Stimulated activated CD4-positive, alpha-beta T cell treated with anti-CD3 and anti-CD28 coated beads, Interleukin-1b, Interleukin-23, amount 100 ng/mL, for 48 hours (primary cell): ENCODE measurements at regions not wholly inside any gene's neighbourhood (a gene's known extent, or its start where the extent isn't known, plus 50 kb on each side); places are given as distances from the start of the nearest gene placed in this dataset.

Source experiments
- DNase-seq: peaks from one replicate; pipeline ENCODE4 v3.0.0-alpha.2; 2020

DNA sequence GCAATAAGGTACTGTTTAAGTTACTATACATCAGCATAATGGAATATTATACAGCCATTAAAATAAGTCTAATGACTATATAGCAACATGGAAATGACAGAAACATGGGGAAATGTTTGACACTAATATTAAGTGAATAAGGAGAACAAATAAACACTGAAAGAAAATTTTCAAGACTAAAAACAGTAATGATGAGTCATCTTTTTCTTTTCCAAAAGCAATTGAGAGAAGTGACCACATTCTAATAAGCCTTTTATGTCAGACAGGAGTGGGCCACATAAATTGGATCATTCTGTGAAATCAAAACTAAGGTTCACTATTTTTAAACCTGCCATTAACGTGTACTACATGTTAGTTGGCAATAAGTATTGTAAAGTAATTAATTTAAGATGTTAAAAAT is 187.5 kb downstream of the AHR start:
- no peak for DNase-seq

DNA sequence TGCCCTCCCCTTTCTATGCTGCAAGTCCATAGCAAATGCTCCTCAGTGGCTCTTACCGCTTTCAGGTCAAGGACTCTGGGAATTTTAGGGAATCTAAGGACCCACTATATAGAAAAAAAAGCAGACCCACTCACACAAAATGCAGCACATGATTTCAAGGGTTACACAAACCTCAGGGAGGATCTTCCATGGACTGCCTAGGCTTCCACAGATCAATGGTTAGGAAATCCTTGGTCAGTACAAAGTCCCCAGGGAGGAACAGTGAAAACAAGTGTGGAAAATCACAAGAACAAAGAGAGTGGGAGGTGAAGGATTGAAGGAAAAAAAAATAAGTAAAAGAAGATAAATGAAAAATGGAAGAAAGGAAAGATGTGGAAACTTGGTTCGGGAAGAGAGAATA is 188.4 kb downstream of the AHR start:
- DNase-seq: no peak

DNA sequence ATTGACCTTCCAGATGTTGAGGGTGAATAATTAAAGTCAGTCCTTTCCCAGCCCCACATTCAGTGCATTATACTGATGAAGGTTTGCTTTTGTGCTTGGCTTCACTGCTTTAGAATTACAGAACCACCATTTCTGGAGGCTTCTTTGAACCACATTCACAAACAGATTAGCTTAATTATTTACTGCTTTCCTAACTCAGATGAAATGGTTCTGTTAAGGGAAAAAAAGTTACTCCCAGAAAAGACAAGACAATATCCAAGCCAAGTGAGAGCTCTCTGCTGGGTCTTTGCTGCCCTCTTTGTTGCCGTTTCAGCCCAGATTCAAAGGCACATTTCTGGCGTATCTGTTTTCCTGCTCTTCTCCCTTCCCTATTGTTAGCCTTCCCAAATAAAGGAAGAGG is 188.9 kb downstream of the AHR start:
- no peak for DNase-seq

DNA sequence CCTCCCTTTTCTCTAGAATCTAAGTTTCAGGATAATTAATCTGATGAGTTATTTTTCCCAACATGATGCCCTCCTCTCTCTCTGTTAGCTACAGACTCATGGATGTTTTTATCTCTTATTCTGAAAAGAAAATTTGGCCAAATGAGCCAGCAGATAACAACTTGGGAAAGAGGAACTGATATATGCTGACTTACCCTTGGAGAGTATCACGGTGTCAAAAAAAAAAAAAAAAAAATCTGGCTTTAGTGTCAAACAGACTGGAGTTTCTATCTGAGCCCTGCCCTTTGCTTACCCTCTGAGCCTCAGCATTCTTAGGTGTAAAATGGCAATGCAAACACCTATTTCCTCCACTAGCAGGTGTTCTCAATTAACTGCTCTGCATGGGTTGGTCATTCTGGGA is 190.4 kb downstream of the AHR start:
- DNase-seq: no peak

DNA sequence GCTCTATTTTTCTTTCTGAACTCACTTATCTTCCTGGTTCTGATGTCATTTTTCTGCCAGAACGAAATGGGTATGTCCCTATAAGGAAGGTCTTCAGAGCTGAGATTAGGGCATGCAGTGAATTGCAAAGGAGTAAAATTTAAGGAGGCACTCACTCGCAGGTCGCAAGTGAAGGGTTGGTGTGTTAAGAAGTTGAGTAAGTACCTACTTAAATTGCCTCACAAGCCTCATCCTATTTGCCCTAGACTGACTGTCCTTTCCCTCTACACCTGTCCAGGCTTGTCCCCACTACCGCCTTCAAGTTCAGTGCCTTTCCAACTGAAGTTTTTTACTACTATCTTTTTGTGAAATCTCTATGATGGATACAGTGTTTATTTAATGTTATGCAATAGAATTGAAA is 191.5 kb downstream of the AHR start:
- DNase-seq: no peak

DNA sequence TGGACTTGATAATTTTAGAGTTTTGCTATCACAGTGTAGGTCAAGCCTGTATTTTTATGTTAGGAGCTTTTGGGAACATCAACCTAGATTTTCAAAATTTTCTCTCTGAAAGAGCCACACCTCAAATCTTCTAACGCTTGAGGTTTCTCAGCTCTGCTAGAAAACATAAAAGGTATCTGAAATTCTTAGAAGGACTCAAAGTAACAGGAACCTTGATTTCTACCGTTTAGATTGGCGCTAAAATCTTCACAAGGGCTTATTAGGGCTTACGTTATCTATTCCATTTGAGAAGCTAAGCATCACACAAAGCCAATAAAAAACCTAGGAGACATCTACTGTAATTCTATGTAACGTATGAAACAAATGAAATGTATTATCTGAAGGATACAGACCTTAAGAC is 192.4 kb downstream of the AHR start:
- DNase-seq: no peak

DNA sequence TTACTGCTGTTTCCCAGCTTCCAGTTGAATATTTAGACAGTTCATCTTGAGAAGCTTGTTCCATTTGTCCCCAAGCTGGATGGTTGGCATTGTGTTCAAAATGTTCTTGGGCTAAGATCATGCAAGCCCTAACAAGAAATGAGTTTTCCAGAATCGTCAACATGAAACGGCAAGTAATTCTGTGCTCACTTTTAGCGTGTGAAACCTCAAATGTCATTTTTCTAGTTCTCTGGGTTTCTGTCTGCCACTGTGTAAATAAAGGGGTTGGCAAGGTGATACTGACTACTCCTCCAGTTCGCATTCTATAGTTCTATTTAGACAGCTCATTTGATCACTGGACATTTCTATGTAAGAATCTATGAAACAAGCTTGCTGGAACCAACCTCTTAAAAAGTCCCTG is 194.0 kb downstream of the AHR start:
- DNase-seq: no peak

DNA sequence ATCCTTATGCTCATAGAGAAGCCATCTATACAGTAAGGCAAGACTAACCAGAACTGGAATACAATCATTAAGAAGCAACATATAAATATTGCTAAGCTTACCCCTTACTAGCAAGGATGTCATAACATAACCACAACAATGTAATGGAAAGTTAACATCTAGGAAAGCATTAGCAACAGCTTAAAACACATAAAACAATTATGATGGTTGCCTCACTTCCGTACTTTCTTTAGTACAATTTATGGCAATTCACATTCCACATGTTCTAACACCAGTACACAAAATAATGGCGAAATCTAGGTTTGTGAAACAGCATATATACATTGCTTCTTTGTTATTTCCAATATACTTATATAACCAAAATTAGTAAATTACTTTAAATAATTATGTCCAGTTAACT is 195.0 kb downstream of the AHR start:
- DNase-seq: no peak

DNA sequence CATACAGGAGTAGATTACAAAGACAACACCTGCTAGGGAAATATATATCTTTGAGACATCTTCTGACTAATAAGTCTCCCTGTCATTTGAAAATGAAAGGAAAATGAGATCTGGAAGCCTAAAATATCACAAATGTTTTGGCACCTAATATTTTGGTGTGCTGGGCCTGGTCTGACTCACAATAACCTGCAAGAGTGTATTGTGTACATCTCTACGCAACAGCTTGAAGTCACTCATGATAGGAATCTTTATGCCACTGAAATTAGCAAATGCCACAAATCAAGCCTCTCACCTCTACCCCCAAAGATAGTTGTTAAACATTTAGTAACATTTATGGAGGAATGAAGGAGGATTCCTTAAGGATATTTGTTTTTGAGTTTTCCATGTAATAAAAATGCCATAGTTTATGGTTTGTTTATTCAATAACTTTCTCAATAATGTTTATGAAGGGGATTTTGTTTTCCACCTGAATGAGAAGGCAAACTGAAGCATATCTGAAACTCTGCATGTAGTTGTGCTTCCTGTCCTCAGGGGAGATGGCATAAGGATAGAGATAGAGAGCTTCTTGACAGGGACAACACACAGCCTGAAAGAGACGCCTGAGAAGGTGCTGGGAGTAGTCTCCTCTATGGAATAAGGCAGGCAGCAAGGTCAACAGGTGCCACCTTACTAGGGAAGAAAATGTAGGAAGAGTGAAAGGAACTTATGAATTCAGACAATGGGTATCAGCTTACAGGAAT is 197.4 kb downstream of the AHR start:
- DNase-seq: no peak

DNA sequence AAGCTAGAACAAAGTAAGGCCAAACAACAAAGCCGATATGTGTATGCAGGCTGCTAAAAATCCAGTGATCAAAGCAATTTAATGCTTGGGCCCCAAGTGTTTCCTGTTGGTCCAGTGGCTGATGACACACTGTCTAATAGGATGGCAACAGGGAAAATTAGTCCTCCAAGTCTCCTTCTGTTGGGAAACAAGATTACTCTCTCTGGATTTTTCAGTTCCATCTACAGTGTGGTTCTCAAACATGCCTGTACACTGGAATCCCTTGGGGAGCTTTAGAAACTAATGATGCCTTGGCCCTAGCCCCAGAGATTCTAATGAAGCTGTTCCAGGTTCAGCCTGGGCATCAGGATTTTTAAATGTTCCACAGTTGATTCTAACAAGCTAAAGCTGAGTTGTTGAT is 198.7 kb downstream of the AHR start:
- DNase-seq: no peak

DNA sequence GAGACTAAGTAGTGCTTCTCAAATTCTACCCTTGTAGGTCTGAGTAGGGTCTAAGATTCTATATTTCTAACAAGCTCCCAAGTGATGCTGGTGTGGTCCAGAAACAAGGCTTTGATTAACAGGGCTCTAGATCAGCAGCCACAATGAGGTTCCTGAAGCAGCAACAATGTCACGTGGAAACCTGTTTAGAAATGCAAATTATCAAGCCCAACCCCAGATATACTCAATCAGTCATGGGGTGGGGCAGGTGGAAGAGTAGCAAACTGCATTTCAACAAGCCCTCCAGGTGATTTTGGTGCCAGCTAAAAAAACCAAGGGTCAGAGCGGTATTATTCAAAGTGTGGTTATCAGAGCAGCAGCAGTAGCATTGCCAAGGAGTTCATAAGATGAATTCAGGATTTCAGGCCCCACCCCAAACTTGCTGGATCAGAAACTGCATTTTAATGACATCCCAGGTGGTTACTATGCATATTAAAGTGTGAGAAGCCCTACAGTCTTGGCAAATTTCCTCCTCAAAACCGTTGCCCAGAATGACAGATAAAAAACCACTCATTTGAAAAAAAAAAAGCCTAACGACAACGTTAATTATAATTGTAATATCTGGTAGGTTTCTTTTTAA is 199.2 kb downstream of the AHR start:
- no peak for DNase-seq

DNA sequence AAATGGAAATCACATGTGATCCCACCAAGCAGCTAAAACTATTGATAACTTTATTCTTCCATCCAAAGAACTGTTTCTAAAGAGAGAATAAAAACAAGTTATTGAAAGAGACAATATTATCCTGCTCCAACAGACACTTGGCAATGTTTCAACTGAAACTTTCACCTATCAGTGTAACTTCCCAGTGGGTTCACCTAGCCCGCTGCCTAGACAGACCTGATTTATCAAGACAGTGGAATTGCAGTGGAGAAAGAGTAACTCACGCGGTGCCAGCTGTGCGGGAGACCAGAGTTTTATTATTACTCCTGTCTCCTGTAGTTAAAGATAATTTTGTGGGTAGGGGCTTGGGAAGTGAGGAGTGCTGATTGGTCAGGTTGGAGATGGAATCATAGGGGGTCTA is 199.8 kb downstream of the AHR start:
- no peak for DNase-seq

DNA sequence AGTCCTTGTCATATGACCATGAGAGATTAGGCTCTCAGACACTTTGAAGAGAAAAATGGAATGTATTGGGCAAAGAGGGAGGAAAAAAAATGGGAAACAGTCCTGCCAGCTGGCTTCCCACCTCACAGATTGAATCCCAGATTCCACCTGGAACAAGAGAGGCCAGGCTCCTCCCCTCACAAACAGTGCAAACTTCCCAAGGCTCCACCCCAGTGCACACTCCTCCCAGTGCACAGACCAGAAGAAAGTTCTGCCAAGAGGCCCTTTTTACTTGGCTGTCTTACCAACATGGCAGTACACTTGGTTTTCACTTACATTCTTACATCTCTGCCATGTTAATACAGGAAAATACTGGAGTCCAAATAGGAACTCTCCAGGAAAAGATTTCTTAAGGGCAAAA is 202.3 kb downstream of the AHR start:
- DNase-seq: no peak

DNA sequence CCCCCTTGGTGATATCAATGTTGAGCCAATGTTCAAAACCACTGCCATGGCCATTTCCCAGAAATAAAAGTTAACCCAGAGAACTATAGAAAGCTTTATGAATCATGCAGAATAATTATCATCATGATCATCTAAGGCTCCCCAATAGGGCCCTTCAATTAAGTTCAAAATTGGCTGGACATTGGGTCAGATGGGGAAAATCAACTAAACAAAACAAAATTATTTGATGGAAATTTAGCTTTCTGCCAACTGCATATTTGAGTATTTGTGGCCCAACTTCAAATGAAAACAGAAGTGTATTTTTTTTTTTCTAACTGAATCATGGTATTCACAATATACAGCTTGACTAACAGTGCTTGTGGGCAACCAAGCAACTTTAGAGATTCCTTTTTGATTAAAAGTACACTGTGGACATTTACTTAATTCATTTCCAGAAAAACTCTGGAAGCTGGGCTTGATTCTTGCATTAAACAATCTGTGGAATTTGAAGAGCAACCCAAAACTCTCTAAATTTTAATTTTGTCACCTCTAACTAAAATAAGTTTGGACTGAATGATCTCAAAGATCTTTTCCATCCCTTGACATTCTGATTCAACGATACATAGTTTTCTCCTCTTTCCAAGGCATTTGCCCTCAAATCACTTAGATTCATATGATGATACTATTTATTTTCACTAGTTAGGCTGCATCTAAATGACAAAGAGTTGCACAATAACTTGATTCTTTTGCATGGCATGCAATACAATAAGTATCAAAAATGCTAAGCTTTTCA is 203.2 kb downstream of the AHR start:
- DNase-seq: no peak

DNA sequence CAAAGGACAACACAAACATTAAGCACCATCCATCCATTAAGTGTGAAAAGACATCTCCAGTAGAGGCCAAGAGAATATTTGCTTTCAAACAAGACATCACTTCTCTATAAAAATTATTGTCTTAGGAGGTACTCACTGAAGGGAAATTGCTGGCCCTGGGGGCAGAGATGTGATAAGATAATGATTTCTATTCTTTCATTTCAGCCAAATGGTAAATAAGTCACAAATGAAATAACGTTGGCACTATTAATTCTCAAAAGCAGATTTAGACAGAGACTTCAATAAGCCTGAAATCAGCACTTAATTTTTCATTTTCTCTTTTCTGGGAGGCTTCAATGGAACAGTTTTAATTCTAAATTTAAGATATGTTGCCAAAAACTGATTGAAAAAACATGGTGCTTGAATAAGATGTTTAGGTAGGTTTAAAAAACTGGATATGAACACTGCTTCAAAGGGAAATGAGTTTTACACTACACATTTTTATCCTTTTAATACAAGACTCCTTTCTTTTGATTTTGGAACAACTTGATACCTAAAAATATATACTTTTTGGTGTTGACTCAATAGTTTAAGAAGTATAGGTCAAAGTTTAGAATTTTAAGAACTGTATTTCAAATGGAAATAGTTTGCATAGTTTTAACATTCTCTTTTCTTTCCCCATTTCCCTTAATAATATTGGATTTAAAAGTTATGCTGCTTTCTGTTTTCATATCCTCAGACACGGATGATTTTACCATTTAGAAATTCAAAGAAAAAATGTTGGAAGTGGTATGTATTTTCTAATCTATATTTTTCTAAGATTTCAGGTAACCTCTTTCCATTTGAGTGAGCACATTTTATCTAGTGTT is 204.0 kb downstream of the AHR start:
- DNase-seq: no peak

DNA sequence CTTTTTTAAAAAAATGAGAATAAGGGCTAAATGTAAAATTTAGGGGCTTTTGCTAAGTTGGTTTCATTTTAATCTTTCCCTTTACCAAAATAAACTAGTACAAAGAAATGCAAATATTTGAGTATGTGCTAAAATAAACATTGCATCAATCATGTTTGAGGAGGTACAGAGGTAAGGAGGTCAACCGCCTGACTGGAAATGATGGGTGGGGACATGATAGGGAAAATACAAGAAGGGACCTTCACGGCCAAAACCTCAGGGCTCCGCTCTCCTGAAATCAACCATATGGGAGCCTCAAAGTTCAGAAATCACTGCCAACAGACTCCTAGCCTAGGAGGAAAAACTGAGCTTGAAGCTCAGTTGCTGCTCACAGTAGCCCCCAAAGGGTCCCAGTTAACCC is 207.6 kb downstream of the AHR start:
- DNase-seq: no peak

DNA sequence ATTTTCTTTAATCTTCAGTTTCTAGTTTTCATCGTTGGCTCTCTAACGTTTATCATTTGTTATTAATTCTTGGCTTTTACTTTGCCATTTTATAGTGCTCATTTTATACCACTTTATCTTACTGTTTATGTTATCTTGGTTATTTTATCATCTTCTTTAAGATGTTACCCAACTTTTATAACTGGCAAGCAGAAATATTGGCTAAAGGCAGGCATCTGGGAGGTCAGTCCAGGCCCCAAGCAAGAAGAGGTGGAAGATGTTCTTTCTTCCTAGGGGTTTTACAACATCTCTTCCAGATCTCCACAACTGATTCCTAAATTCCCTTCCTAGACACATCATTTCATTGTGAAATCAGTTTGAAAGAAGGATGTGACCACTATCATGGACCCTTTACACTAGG is 208.1 kb downstream of the AHR start:
- no peak for DNase-seq

DNA sequence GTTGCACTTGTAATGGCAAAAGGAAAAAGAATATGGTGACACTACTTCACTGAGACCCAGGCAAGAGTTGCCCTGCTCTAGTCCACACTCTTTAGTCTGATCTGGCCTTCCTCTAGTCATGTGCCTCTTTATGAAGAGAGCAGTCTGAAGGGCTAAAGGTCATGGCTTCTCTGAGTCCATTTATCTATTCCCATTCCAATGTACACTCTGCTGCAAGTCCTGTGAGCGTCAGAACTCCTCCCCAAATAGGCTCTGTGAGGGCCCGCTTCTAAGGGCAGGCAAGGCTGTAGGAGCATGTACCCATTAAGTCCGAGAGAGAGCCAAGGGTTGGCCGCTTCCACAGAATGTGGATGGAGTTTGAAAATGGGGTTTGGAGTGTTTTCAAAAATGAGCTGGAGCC is 209.3 kb downstream of the AHR start:
- DNase-seq: no peak

DNA sequence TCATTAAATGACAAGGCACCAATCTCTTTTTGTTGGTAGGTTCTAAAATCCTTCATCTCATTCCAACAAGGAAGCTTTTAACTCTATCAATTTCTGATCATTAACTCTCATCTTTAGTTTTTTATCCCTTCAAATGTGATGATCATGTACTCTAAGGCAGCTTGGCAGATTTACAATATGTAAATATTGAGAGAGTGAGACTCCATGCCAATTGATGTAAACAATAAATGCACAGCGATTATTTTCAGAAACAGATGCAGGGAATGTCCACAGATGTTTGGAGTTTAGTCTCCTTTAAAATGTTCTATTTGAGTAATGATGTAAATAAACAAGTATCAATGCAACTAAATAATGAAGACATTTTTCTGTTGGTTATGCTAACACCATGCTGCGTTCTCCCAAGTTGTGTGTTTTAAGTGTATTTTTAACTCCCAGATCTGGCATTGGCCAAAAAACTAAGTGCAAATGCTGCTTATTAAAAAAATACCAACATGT is 213.8 kb downstream of the AHR start:
- no peak for DNase-seq

DNA sequence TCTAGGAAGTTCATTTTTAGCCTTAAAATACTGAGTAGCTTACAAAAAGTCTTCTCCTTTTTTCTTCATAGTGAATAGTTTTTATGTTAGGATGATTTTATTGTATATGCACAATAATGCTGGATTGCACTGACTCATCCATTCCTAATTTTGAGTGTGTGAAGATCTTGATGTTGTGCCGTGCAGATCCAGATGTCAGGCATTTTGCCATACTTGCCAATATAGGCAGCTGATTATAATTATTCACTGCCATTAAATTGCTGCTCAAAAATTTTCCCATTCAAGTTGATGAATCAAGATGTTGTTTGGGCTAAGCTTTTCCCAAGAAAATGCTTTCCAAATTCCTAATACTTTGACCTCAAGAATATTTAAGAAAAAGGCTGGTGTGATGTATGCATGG is 218.3 kb downstream of the AHR start:
- no peak for DNase-seq

DNA sequence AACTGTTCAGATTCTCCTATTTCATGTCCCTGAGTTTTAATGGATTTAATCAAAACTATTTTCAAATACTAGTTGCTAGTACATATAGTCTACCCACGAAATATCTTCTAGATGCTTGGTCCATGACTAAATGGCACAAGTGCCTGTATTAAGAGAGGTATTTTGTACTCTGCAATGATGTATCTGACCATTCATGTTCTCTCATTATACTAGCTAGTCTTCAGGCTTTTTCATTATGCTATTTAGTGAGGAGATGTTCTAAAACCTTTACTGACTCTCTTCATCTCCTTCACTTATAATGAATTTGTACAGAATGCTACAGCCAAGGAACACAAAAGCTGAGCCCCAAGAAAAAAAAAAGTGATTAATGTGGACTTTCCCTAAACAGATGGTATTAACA is 222.5 kb downstream of the AHR start:
- no peak for DNase-seq

DNA sequence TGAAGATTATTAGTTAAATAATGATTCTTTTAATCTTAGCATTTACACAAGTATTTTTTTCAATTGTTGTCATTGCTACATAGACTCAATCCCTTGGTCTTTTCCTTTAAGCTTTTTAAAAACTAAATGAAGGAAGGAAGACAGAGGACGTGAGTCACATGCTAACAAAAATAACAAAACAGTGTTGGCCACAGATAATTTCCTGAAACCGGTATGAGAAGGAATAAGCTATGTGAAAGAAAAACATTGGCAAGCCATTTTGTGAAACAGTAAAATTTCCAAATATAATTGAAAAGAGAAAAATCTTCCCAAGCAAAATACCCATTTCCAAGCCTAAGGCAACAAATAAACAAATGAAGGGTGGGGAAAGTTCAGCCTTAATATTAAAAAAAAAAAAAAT is 223.0 kb downstream of the AHR start:
- DNase-seq: no peak
